ENCODE measurements at regions not wholly inside any gene's neighbourhood (a gene's known extent, or its start where the extent isn't known, plus 50 kb on each side); places are given as distances from the start of the nearest gene placed in this dataset.

- Histone ChIP-seq H3K9me1 (ENCODE audit: insufficient read depth, low read length) (peaks cover 12% of the 10 kb centered on the region), H3K9ac (ENCODE audit: low read depth, low read length) (no peak overlapping the region), H4K91ac (ENCODE audit: insufficient read depth, low read depth, low read length) (no peak overlapping the region), H3K4me1 (ENCODE audit: control insufficient read depth, insufficient read depth, low read length) (no peaks in the 10 kb centered on the region), H2AK5ac (ENCODE audit: low read depth, low read length) (no peak overlapping the region), H3K36me3 (ENCODE audit: control insufficient read depth, insufficient read depth, low read length) (peaks cover 11% of the 10 kb centered on the region), H3K4me3 (ENCODE audit: insufficient read depth, low read depth, low read length) (no peak overlapping the region), H3K56ac (ENCODE audit: extremely low read depth, insufficient read depth, low read length) (no peak overlapping the region), H3K4ac (ENCODE audit: low read depth, low read length) (no peak overlapping the region), H2AFZ (replicated peaks; ENCODE audit: low read length, poor library complexity) (no peak overlapping the region), H2BK5ac (ENCODE audit: low read depth, low read length, poor library complexity, severe bottlenecking) (no peak overlapping the region), H3K79me1 (ENCODE audit: low read depth in 1 of 2, low read length in 2 of 2) (peaks cover 22 to 39% of the 10 kb centered on the region in 2 experiments), H3K14ac (replicated peaks; ENCODE audit: low read depth, low read length) (no peak overlapping the region), H3K23ac (ENCODE audit: low read depth, low read length) (no peak overlapping the region), H3K27ac (ENCODE audit: insufficient read depth, low read length) (no peak overlapping the region), H3K9me3 (ENCODE audit: control insufficient read depth, insufficient read depth, low read length) (no peaks in the 10 kb centered on the region; the same call in 1 of the 2 replicates), H4K8ac (ENCODE audit: low read depth in 2 of 2, low read length in 2 of 2) (no peak overlapping the region), H4K5ac (ENCODE audit: low read depth, low read length) (no peak overlapping the region), H2BK120ac (ENCODE audit: low read depth, low read length) (no peak overlapping the region), H4K20me1 (ENCODE audit: insufficient read depth, low read length) (peaks cover 12% of the 10 kb centered on the region; the same call in 1 of the 2 replicates), H2BK20ac (ENCODE audit: low read depth, low read length) (no peak overlapping the region), H3K4me2 (ENCODE audit: low read depth, low read length) (no peak overlapping the region), H3K27me3 (ENCODE audit: control insufficient read depth, insufficient read depth, low read length) (no peaks in the 10 kb centered on the region), H2BK15ac (ENCODE audit: low read depth, low read length) (no peak overlapping the region), H3K18ac (ENCODE audit: low read depth, low read length) (no peak overlapping the region), H2AK9ac (replicated peaks; ENCODE audit: low read depth, low read length, poor library complexity) (no peak overlapping the region)
- ChIA-PET CTCF (no interaction called here), POLR2A (ENCODE audit: unreplicated experiment) (no interaction called here)
- intact Hi-C loops (cut with micrococcal nuclease): no loop called here
- DNase-seq: no peak
- ATAC-seq (ENCODE audit: low read depth): no peak
- WGBS, 2 experiments (ENCODE audit: extremely low coverage in 2 of 2, insufficient read length in 1 of 2): 89% methylated on average over 7 of the region's 13 CpGs; no CpG with 5 or more reads in 1 of the 2 experiments
- dilution Hi-C loops (cut with HindIII; ENCODE audit: low sequenced_read_pairs, unreplicated experiment): no loop called here
- in situ Hi-C loops (cut with MboI; ENCODE audit: low sequenced_read_pairs): no loop called here
- TF ChIP-seq CHD1 (IDR thresholded peaks at IDR 0.05; ENCODE audit: low read depth, low read length): no peak
- no peak for TF ChIP-seq FOS (IDR thresholded peaks at IDR 0.05; ENCODE audit: low read depth, low read length)
- TF ChIP-seq RAD21 (IDR thresholded peaks at IDR 0.05; ENCODE audit: low read length): no peak
- TF ChIP-seq MXI1 (IDR thresholded peaks at IDR 0.05; ENCODE audit: borderline replicate concordance, low read depth, low read length): no peak
- no peak for TF ChIP-seq CEBPB (IDR thresholded peaks at IDR 0.05; ENCODE audit: low read depth, low read length)
- TF ChIP-seq SMC3 (IDR thresholded peaks at IDR 0.05; ENCODE audit: low read depth, low read length): no peak
- TF ChIP-seq POLR2A (IDR thresholded peaks at IDR 0.05; ENCODE audit: low read depth, low read length): no peak
- BruUV-seq (replicated peaks): no TSS peak
Observed at GRCh38 chr2:111235192-111236015, 114.7 kb downstream of the BCL2L11 start.
